Neural cell (in vitro differentiated cells): ENCODE measurements at regions not wholly inside any gene's neighbourhood (a gene's known extent, or its start where the extent isn't known, plus 50 kb on each side); places are given as distances from the start of the nearest gene placed in this dataset.

Experiments used
- H2AFZ ChIP-seq: fragments of 200-600, 300-800 bp; sonication (generic), shearing (Covaris generic); 2 replicates; pipeline ENCODE4 v1.6.0; 2014; ENCODE audit warnings: low read depth, mild to moderate bottlenecking, antibody characterized with exemption, low read length, moderate library complexity
- H3F3A ChIP-seq: fragments of 200-600 bp; shearing (Covaris generic); 2 replicates; pipeline ENCODE4 v1.6.1; 2016; ENCODE audit warnings: mild to moderate bottlenecking, moderate library complexity, mixed read lengths, antibody characterized with exemption, low read length; ENCODE audit not compliant: insufficient read depth, poor library complexity, severe bottlenecking
- H3K27ac ChIP-seq: fragments of 200-600, 300-800 bp; sonication (generic), shearing (Covaris generic); 2 replicates; pipeline ENCODE4 v1.5.1; 2014; ENCODE audit warnings: mild to moderate bottlenecking, low read length, moderate library complexity
- H3K27me3 ChIP-seq: fragments of 300-800, 200-600 bp; sonication (generic), shearing (Covaris generic); 2 replicates; pipeline ENCODE4 v1.6.0; 2014; ENCODE audit warnings: mild to moderate bottlenecking, low read depth, low read length, moderate library complexity; ENCODE audit not compliant: insufficient read depth
- H3K36me3 ChIP-seq: fragments of 300-800, 200-600 bp; sonication (generic), shearing (Covaris generic); 2 replicates; pipeline ENCODE4 v1.5.1; 2014; ENCODE audit warnings: mild to moderate bottlenecking, antibody characterized with exemption, low read length, moderate library complexity; ENCODE audit not compliant: insufficient read depth
- H3K4me2 ChIP-seq: fragments of 300-800, 200-600 bp; sonication (generic), shearing (Covaris generic); 2 replicates; pipeline ENCODE4 v1.6.0; 2014; ENCODE audit warnings: mild to moderate bottlenecking, low read length
- H3K4me3 ChIP-seq: fragments of 300-800, 200-600 bp; sonication (generic), shearing (Covaris generic); 2 replicates; pipeline ENCODE4 v1.5.1; 2014; ENCODE audit warnings: mild to moderate bottlenecking, low read length, moderate library complexity
- H3K79me2 ChIP-seq: fragments of 200-600 bp; shearing (Covaris generic); replicated peaks from 2 replicates; pipeline ENCODE4 v1.6.0; 2014; ENCODE audit warnings: mild to moderate bottlenecking, low read length, moderate library complexity; ENCODE audit not compliant: insufficient read depth
- H3K9ac ChIP-seq: fragments of 300-800, 200-600 bp; sonication (generic), shearing (Covaris generic); 2 replicates; pipeline ENCODE4 v1.6.1; 2016; ENCODE audit warnings: mild to moderate bottlenecking, low read length, mixed read lengths
- H3K9me2 ChIP-seq: fragments of 200-600 bp; shearing (Covaris generic); 2 replicates; pipeline ENCODE4 v1.6.1; 2016; ENCODE audit warnings: mild to moderate bottlenecking, low read length, mixed read lengths; ENCODE audit not compliant: insufficient read depth
- H3K9me3 ChIP-seq: fragments of 200-600, 300-800 bp; sonication (generic), shearing (Covaris generic); 2 replicates; pipeline ENCODE4 v1.6.1; 2016; ENCODE audit warnings: mild to moderate bottlenecking, mixed run types, low read length, moderate library complexity, mixed read lengths
- H4K20me1 ChIP-seq: fragments of 200-600 bp; shearing (Covaris generic); 2 replicates; pipeline ENCODE4 v1.6.1; 2016; ENCODE audit warnings: mild to moderate bottlenecking, mixed run types; ENCODE audit not compliant: insufficient read depth
- CTCF ChIP-seq: fragments of 450-650 bp; IDR thresholded peaks from 2 replicates; pipeline ENCODE4 v1.5.1; 2014; ENCODE audit warnings: antibody characterized with exemption, mild to moderate bottlenecking, moderate library complexity; ENCODE audit not compliant: poor library complexity, severe bottlenecking
- EP300 ChIP-seq: fragments of 450-650 bp; conservative IDR thresholded peaks from 2 replicates; pipeline ENCODE4 v1.6.1; 2014; ENCODE audit warnings: antibody characterized with exemption, mild to moderate bottlenecking, moderate library complexity; ENCODE audit not compliant: poor library complexity, severe bottlenecking
- EZH2 ChIP-seq: fragments of 200-600, 300-800 bp; shearing (Covaris generic), sonication (generic); IDR thresholded peaks from 2 replicates; pipeline ENCODE4 v1.6.1; 2014; ENCODE audit warnings: antibody characterized with exemption, low read length, borderline replicate concordance, mild to moderate bottlenecking; ENCODE audit not compliant: insufficient read depth, poor library complexity, severe bottlenecking
- MXI1 ChIP-seq: fragments of 450-650 bp; conservative IDR thresholded peaks from 2 replicates; pipeline ENCODE4 v1.6.1; 2014; ENCODE audit warnings: antibody characterized with exemption, mild to moderate bottlenecking; ENCODE audit not compliant: poor library complexity, severe bottlenecking
- POLR2AphosphoS5 ChIP-seq: IDR thresholded peaks from 2 replicates; pipeline ENCODE4 v1.6.1; 2012
- RAD21 ChIP-seq: fragments of 450-650 bp; conservative IDR thresholded peaks from 2 replicates; pipeline ENCODE4 v1.6.1; 2014; ENCODE audit warnings: antibody characterized with exemption, mild to moderate bottlenecking, moderate library complexity
- REST ChIP-seq: IDR thresholded peaks from 2 replicates; pipeline ENCODE4 v1.6.1; 2012; ENCODE audit warnings: borderline replicate concordance
- SMC3 ChIP-seq: fragments of 450-650 bp; conservative IDR thresholded peaks from 2 replicates; pipeline ENCODE4 v1.6.1; 2014; ENCODE audit warnings: antibody characterized with exemption, mild to moderate bottlenecking, moderate library complexity; ENCODE audit not compliant: poor library complexity
- TAF1 ChIP-seq: IDR thresholded peaks from 2 replicates; pipeline ENCODE4 v1.6.1; 2012; ENCODE audit warnings: low read depth

DNA sequence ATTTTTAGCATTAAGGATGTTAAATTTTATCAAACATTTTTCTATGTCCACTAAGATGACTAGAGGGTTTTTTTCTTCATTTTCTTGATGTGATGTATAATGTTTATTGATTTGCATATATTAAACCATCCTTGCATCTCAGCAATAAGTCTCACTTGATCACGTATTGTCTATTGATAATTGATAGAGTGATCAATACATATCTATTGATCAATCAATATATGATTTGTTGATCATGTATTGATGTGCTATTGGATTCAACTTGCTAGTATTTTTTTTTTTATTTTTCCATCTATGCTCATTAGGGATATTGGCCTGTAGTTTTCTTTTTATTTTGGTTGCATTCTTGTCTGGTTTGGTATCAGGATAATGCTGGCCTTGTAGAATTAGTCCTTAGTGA lies 2202.0 kb downstream of the PCDH9 start:
- H3K4me2 ChIP-seq = no peak overlapping the region
- H3K9ac ChIP-seq = no peak overlapping the region
- H3K9me3 ChIP-seq = peaks cover 4% of the 10 kb centered on the region
- no peaks in the 10 kb centered on the region for H3K36me3 ChIP-seq
- H3K9me2 ChIP-seq = no peaks in the 10 kb centered on the region
- no peak overlapping the region for H3K4me3 ChIP-seq
- H3K79me2 ChIP-seq = no peaks in the 10 kb centered on the region
- H2AFZ ChIP-seq = no peak overlapping the region
- no peak for TF ChIP-seq POLR2AphosphoS5
- H4K20me1 ChIP-seq = no peaks in the 10 kb centered on the region
- no peaks in the 10 kb centered on the region for H3F3A ChIP-seq
- no peaks in the 10 kb centered on the region for H3K27me3 ChIP-seq
- H3K27ac ChIP-seq = no peak overlapping the region

GRCh38 chr13:65026505-65026904 lies 2203.6 kb downstream of the PCDH9 start:
- H2AFZ ChIP-seq = no peak overlapping the region
- H3K9me3 ChIP-seq = peaks cover 7% of the 10 kb centered on the region
- no peaks in the 10 kb centered on the region for H3F3A ChIP-seq
- no peaks in the 10 kb centered on the region for H4K20me1 ChIP-seq
- H3K9me2 ChIP-seq = no peaks in the 10 kb centered on the region
- no peaks in the 10 kb centered on the region for H3K27me3 ChIP-seq
- no peak overlapping the region for H3K9ac ChIP-seq
- H3K36me3 ChIP-seq = no peaks in the 10 kb centered on the region
- H3K79me2 ChIP-seq = no peaks in the 10 kb centered on the region
- H3K27ac ChIP-seq = no peak overlapping the region
- no peak overlapping the region for H3K4me2 ChIP-seq
- TF ChIP-seq RAD21 (no peak), EP300 (no peak)
- no peak overlapping the region for H3K4me3 ChIP-seq

DNA sequence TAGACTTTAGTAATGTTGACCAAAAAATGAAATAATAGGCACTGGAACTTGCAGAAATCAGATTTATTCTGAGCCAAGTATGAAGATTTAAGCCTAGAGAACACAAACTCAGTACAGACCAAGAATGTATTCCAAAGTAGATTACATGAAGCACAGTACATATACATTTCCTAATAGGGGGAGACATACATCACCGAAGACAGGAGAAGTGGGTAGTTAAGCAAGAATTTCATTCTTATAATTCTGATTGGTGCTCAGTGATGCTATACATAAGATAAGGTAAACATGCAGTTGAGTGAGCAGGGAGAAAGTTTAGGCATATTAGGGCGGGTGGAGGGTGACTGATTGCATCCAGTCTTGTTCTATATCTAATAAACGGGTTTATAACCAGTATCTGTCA lies 2218.8 kb downstream of the PCDH9 start:
- no peaks in the 10 kb centered on the region for H3K27me3 ChIP-seq
- H3K27ac ChIP-seq = no peak overlapping the region
- H2AFZ ChIP-seq = no peak overlapping the region
- no peaks in the 10 kb centered on the region for H3K9me2 ChIP-seq
- no peak overlapping the region for H3K4me3 ChIP-seq
- no peaks in the 10 kb centered on the region for H3K36me3 ChIP-seq
- TF ChIP-seq POLR2AphosphoS5 (no peak), MXI1 (no peak), RAD21 (no peak), SMC3 (no peak), CTCF (no peak), EZH2 (no peak), TAF1 (no peak)
- no peaks in the 10 kb centered on the region for H3K9me3 ChIP-seq
- no peak overlapping the region for H3K9ac ChIP-seq
- H3F3A ChIP-seq = no peaks in the 10 kb centered on the region
- H3K79me2 ChIP-seq = no peaks in the 10 kb centered on the region
- no peaks in the 10 kb centered on the region for H4K20me1 ChIP-seq
- no peak overlapping the region for H3K4me2 ChIP-seq

GRCh38 chr13:64997438-64997837 lies 2232.7 kb downstream of the PCDH9 start:
- no peak overlapping the region for H3K4me3 ChIP-seq
- no peak overlapping the region for H3K9ac ChIP-seq
- H4K20me1 ChIP-seq = no peaks in the 10 kb centered on the region
- H3K4me2 ChIP-seq = no peak overlapping the region
- no peak overlapping the region for H2AFZ ChIP-seq
- H3K9me2 ChIP-seq = no peaks in the 10 kb centered on the region
- no peaks in the 10 kb centered on the region for H3K9me3 ChIP-seq
- H3K27ac ChIP-seq = no peak overlapping the region
- no peaks in the 10 kb centered on the region for H3F3A ChIP-seq
- no peak for TF ChIP-seq SMC3
- TF ChIP-seq EZH2 = no peak
- no peak for TF ChIP-seq POLR2AphosphoS5
- TF ChIP-seq RAD21 = no peak
- no peak for TF ChIP-seq CTCF
- no peak for TF ChIP-seq EP300
- TF ChIP-seq TAF1 = no peak
- TF ChIP-seq MXI1 = no peak
- TF ChIP-seq REST = no peak
- H3K27me3 ChIP-seq = no peaks in the 10 kb centered on the region
- no peaks in the 10 kb centered on the region for H3K36me3 ChIP-seq
- no peaks in the 10 kb centered on the region for H3K79me2 ChIP-seq
